Right lobe of liver (tissue), 4 donors: ENCODE measurements at regions not wholly inside any gene's neighbourhood (a gene's known extent, or its start where the extent isn't known, plus 50 kb on each side); places are given as distances from the start of the nearest gene placed in this dataset.

Experiments
- POLR2A ChIP-seq: fragments of 450-650 bp; IDR thresholded peaks from one replicate; pipeline ENCODE4 v1.6.1; 2017; ENCODE audit warnings: antibody characterized with exemption, mild to moderate bottlenecking
- TF ChIP-seq, protein P1 (sequence below), 4 donors: fragments of 200-600 bp in 3 of 4; fragments of 450-650 bp in 1 of 4; IDR thresholded peaks; one replicate each; pipeline versions ENCODE4 v1.5.1 to v1.8.0; 2016 to 2022; ENCODE audit warnings: antibody characterized with exemption in 4 of 4, mild to moderate bottlenecking in 2 of 4
- donor health status: DM: no; HTN: no; CAD: no.
- donor health status: DM: no; HTN: no; CAD: no.
- donor health status: DM: no; HTN: yes; CAD: no.

- TF ChIP-seq, protein P1, sequence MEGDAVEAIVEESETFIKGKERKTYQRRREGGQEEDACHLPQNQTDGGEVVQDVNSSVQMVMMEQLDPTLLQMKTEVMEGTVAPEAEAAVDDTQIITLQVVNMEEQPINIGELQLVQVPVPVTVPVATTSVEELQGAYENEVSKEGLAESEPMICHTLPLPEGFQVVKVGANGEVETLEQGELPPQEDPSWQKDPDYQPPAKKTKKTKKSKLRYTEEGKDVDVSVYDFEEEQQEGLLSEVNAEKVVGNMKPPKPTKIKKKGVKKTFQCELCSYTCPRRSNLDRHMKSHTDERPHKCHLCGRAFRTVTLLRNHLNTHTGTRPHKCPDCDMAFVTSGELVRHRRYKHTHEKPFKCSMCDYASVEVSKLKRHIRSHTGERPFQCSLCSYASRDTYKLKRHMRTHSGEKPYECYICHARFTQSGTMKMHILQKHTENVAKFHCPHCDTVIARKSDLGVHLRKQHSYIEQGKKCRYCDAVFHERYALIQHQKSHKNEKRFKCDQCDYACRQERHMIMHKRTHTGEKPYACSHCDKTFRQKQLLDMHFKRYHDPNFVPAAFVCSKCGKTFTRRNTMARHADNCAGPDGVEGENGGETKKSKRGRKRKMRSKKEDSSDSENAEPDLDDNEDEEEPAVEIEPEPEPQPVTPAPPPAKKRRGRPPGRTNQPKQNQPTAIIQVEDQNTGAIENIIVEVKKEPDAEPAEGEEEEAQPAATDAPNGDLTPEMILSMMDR (IDR thresholded peaks at IDR 0.05) = no peak
- TF ChIP-seq POLR2A = no peak
These were observed 1058.2 kb upstream of the PCDH20 start for GRCh38 chr13:62473944-62474237.
